ENCODE measurements at regions not wholly inside any gene's neighbourhood (a gene's known extent, or its start where the extent isn't known, plus 50 kb on each side); places are given as distances from the start of the nearest gene placed in this dataset.
"Not testable (repeated sequence)": the region's sequence is repeated elsewhere in the genome, so short reads cannot be mapped to it uniquely, and the experiment has no call there.

DNA sequence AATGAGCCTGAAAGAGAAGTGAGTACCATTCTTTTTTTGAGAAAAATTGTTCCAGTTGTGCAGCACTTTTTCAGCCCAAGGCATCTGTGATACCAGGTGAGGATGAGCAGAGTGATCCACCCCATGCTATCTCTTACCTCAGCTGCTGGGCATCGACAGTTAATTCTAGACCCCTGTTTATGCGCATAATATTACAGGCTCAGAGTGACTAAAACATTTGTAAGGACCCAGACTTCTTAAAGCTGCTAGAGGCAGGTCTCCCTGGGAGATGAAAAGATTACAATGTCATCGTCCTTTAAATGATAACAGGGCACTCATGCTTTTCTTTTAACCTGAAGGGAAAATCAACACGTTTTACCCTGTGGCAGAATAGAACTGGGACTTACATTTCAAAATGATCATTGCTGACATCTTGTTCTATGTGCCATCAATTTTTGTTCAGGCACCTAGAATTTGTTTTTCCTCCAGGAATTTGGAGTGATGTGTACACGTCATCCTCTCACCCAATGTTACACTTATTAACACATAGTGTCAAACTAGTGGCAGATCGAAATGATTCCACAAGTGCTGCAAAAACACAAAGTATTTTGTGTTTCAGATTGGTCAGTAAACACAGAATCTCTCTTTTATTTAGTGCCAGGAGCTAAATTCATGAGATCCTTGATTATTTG lies 684.6 kb downstream of the UTRN start:
- DNase-seq (ENCODE audit: low read depth): no peak

DNA sequence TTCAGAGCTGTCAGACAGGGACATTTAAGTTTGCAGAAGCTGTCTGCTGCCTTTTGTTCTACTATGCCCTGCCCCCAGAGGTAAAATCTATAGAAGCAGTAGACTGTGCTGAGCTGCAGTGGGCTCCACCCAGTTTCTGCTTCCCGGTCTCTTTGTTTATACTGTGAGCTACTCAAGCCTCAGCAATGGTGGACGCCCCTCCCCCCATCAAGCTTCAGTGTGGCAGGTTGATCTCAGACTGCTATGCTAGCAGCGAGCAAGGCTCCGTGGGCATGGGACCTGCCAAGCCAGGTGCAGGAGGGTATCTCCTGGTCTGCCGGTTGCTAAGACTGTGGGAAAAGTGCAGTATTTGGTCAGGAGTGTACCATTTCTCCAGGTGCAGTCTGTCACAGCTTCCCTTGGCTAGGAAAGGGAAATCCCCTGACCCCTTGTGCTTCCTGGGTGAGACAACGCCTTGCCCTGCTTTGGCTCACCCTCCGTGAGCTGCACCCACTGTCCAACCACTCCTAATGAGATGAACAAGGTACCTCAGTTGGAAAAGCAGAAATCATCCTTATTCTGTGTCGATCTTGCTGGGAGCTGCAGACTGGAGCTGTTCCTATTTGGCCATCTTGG lies 692.2 kb downstream of the UTRN start:
- not testable (repeated sequence) for DNase-seq (ENCODE audit: low read depth)

GRCh38 chr6:144978208-144978607 lies 693.1 kb downstream of the UTRN start:
- DNase-seq (ENCODE audit: low read depth): no peak

- no peak for DNase-seq (ENCODE audit: low read depth)
These were observed 701.1 kb downstream of the UTRN start for GRCh38 chr6:144986271-144986670.

- no peak for DNase-seq (ENCODE audit: low read depth)
These were observed 704.4 kb downstream of the UTRN start for GRCh38 chr6:144989319-144990107.

DNA sequence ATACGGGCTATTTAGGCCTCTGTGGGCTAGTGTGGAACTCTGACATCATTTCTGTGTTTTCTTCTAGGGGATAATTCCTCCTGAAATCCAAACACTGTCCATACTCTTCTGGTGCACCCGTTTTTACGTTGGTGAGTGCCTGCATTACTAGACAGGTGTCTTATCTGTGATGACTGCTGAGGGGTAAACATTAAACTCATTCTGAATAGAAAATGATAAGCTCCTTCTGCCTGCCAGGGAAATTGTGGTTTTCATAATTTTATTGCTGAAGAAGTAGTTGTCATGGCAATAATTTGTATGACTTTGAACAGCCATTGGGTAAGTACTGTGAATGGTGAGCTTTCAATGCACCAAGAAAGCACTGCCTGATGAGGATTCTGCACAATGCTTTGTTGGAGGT lies 705.6 kb downstream of the UTRN start:
- no peak for DNase-seq (ENCODE audit: low read depth)

GRCh38 chr6:144993870-144994269 lies 708.7 kb downstream of the UTRN start:
- DNase-seq (ENCODE audit: low read depth): no peak

GRCh38 chr6:144997996-144998395 lies 712.9 kb downstream of the UTRN start:
- no peak for DNase-seq (ENCODE audit: low read depth)

DNA sequence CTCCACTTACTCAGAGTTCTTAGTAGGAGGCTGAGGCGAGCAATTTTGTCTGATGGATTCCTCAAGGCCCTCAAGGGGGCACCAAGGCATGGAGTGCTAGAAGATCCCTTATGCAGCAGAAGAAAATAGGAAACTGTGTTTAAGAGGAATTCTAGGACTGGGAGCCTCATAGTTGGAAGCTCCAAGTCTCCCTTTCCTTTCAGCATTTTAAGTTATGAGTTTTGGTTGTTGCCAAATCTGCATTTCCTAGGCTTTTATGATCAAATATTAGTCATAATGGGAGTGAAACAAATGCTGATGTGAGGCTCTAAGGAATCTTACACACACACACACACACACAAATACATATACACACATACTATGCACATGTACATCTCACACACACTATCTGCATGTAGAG lies 714.0 kb downstream of the UTRN start:
- no peak for DNase-seq (ENCODE audit: low read depth)

DNA sequence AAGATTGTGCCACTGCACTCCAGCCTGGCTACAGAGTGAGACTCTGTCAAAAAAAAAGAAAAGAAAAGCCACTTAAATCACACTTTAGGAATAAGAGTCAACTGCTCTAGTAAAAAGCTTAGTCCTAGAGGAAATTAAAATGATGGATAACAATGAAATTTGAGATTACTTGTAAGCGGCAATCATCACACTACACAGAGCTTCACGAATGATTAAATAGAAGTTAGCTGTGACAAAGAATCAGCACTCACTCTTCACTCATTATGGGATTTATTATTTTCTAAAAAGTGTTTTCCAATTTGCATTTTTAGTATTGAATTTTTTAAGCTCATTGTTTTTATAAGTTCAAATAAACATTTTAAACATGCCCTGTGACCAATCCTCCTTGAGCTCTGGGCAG lies 718.0 kb downstream of the UTRN start:
- DNase-seq (ENCODE audit: low read depth): no peak

GRCh38 chr6:145006914-145007313 lies 721.8 kb downstream of the UTRN start:
- DNase-seq (ENCODE audit: low read depth): no peak

DNA sequence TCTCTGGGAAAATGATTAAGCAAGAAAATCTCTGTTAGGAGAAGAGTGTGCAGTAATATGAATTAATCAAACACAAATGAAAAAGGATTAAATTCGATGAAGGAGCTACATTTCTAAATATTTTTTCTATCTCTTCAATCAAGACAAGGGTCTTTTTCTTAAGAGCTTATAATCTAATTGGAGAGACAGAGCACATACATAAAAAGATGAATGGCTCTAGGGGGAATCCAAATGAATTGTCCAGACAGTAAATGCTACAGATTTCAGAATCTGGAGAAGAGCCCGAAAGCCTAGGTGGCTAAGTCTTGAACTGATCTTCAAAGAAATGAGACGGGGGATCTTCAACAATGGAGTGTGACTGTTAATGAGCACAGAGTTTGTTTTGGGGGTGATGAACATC lies 723.6 kb downstream of the UTRN start:
- DNase-seq (ENCODE audit: low read depth): no peak

- DNase-seq (ENCODE audit: low read depth): no peak
These were observed 724.6 kb downstream of the UTRN start for GRCh38 chr6:145009711-145010110.

DNA sequence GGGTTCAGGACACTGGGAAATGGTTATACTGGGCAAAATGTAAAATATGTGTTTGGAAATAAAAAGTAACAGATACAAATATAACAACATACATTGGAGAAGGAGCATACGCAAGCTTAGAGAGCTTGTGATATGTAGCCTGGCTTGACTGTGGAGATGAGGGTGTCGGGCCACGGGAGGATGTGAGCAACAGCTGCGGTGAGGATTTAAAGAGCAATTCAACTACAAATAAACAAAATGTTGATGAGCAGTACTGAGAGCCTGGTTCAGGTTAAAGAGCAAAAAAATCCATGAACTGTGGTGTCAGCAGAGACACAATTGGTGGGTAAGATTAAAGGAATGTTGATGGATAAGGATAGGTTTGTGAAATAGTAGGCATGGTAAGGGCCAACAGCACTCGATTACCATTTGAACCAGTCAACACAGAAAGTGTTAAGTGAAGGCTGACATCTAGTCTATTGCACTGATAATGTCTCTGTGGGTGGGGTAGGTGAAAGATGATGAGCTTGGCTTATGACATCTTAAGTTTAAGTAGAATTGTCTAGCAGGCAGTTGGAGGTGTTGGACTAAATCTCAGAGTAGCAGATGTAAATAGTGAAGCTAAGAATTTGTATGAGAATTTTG lies 723.2 kb downstream of the EPM2A start:
- DNase-seq (ENCODE audit: low read depth): no peak

GRCh38 chr6:145015739-145016558 lies 719.4 kb downstream of the EPM2A start:
- no peak for DNase-seq (ENCODE audit: low read depth)

DNA sequence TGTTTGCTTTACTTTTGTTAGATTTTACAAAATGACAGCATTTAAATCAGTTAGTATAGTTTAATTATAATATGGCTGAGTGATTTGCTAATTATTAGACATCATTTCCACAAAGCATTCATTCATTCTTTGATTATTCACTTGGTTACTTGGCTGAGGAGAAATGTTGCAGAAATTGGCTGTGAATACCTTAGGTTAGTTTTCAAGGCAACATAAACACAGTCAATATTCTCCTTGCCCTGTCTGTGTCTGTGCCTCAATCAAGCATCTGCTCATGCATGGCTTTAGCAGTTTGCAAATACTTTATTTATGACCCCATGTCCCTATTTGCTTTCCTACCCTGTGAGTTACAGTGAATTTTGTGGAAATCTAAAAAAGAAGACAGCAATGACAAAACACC lies 718.3 kb downstream of the EPM2A start:
- DNase-seq (ENCODE audit: low read depth): no peak

DNA sequence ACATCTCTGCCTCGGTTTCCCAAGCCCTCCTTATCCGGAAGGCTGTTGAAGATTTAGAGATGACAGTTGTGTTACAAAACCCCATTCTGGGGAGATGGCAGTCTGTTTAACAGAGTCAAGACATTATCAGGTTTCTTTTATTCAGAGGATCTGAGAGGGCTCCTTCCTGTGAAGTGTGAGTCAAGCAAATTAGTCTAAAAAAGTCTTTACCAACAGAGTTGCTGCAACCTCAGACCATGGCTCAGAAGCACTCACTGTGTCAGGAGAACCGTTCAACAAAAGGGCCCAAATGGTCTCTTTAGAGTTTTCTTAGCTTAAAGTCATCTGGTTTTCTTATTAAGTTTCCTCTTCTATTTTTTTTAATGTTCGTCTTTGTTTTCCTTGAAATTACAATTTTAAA lies 717.8 kb downstream of the EPM2A start:
- no peak for DNase-seq (ENCODE audit: low read depth)

GRCh38 chr6:145018027-145018426 lies 717.3 kb downstream of the EPM2A start:
- DNase-seq (ENCODE audit: low read depth): no peak

GRCh38 chr6:145020114-145020513 lies 715.2 kb downstream of the EPM2A start:
- DNase-seq (ENCODE audit: low read depth): no peak

DNA sequence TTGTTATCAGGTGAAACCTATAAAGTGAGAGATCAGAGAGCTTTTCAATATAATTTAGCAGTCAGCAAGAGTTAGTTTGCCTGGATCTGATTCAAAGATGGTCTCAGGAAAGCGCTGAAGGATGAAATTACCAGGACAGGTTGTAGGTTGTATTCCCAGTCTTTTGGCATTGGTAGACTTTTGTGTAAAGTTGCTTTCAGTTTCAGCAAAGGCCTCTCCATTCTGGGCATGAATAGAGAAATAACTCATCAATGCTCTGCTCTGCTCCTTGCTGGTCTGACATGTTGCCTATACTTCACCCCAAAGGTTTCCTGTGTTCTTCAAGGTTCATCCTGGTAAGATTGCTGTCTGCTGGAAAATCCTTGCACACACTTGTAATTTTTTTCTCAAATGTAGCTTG lies 714.8 kb downstream of the EPM2A start:
- no peak for DNase-seq (ENCODE audit: low read depth)

GRCh38 chr6:145022199-145022796 lies 713.0 kb downstream of the EPM2A start:
- DNase-seq (ENCODE audit: low read depth): no peak
